B cell (primary cell): ENCODE measurements at regions not wholly inside any gene's neighbourhood (a gene's known extent, or its start where the extent isn't known, plus 50 kb on each side); places are given as distances from the start of the nearest gene placed in this dataset.
"Not testable (repeated sequence)": the region's sequence is repeated elsewhere in the genome, so short reads cannot be mapped to it uniquely, and the experiment has no call there.

Source experiments
- ATAC-seq: fragments of 200-7000 bp; cut with Tn5 transposase; one replicate; pipeline ENCODE4 v1.10.0; 2021; ENCODE audit warnings: low read depth, mild to moderate bottlenecking, moderate number of reproducible peaks, moderate library complexity
- CTCF ChIA-PET: fragments of 350-600 bp; sonication (Branson Sonifier 250); formaldehyde crosslinking; loops from one replicate; lab custom pipeline; 2021; ENCODE audit warnings: antibody characterized with exemption, inconsistent platforms; lab: Charles Lee
- POLR2A ChIA-PET: fragments of 350-600 bp; sonication (Branson Sonifier 250); formaldehyde crosslinking; loops from one replicate; lab custom pipeline; 2021; ENCODE audit warnings: antibody characterized with exemption; lab: Charles Lee
- DNase-seq: peaks from one replicate; pipeline ENCODE4 v3.0.0; 2013
- H2AFZ ChIP-seq: 2 replicates; pipeline ENCODE4 v1.6.1; 2012; ENCODE audit warnings: mild to moderate bottlenecking, low read depth, low read length; ENCODE audit not compliant: insufficient read depth, poor library complexity, severe bottlenecking
- H3K27ac ChIP-seq, 2 donors: 1 replicate in 1 of 2; 2 replicates in 1 of 2; pipeline ENCODE4 v1.5.1; 2012 to 2013; ENCODE audit warnings: low read length in 2 of 2, mild to moderate bottlenecking in 2 of 2, moderate library complexity in 1 of 2
- H3K27me3 ChIP-seq, 4 experiments: fragments of 200-600 bp in 1 of 4; sonication (generic) in 1 of 4; replicated peaks in 1 of 4; 1 replicate in 2 of 4; 2 replicates in 2 of 4; pipeline versions ENCODE4 v1.6.1 to v1.7.0; 2013 to 2016; ENCODE audit warnings: low read length in 3 of 4, mild to moderate bottlenecking in 2 of 4, mixed read lengths in 1 of 4, moderate library complexity in 1 of 4; ENCODE audit not compliant: insufficient read depth in 4 of 4, control insufficient read depth in 3 of 4; ENCODE audit errors: control extremely low read depth in 1 of 4
- H3K36me3 ChIP-seq, 2 experiments: replicated peaks in 1 of 2; 1 replicate in 1 of 2; 2 replicates in 1 of 2; pipeline versions ENCODE4 v1.6.1 to v1.7.1; 2013; ENCODE audit warnings: low read length in 1 of 2; ENCODE audit not compliant: insufficient read depth in 2 of 2, control insufficient read depth in 1 of 2; ENCODE audit errors: control extremely low read depth in 1 of 2, extremely low read depth in 1 of 2
- H3K4me1 ChIP-seq, 2 donors: fragments of 200-600 bp in 1 of 2; sonication (generic) in 1 of 2; 1 replicate in 1 of 2; 2 replicates in 1 of 2; pipeline versions ENCODE4 v1.5.1 to v1.6.1; 2013 to 2017; ENCODE audit warnings: low read length in 2 of 2; ENCODE audit not compliant: control insufficient read depth in 2 of 2, insufficient read depth in 2 of 2
- H3K4me2 ChIP-seq: replicated peaks from 2 replicates; pipeline ENCODE3; 2012; ENCODE audit warnings: mild to moderate bottlenecking, low read depth, low read length; ENCODE audit not compliant: poor library complexity, severe bottlenecking
- H3K4me3 ChIP-seq, 5 experiments: fragments of 200-600 bp in 1 of 5; sonication (generic) in 1 of 5; 1 replicate in 3 of 5; 2 replicates in 2 of 5; pipeline versions ENCODE4 v1.5.1 to v1.7.0; 2011 to 2016; ENCODE audit warnings: low read length in 4 of 5, mild to moderate bottlenecking in 4 of 5, low read depth in 2 of 5, control low read depth in 1 of 5, moderate library complexity in 1 of 5; ENCODE audit not compliant: insufficient read depth in 1 of 5; ENCODE audit errors: control extremely low read depth in 1 of 5, extremely low read depth in 1 of 5
- H3K79me2 ChIP-seq: fragments of 200-600 bp; sonication (generic); one replicate; pipeline ENCODE4 v1.6.0; 2016; ENCODE audit warnings: low read length; ENCODE audit not compliant: control insufficient read depth, insufficient read depth
- H3K9ac ChIP-seq: fragments of 200-600 bp; sonication (generic); 2 replicates; pipeline ENCODE4 v1.6.1; 2017; ENCODE audit warnings: mild to moderate bottlenecking, low read length, moderate library complexity
- H3K9me3 ChIP-seq, 3 donors: one replicate each; pipeline versions ENCODE4 v1.6.1 to v1.7.1; 2013; ENCODE audit warnings: low read length in 2 of 3; ENCODE audit not compliant: control insufficient read depth in 2 of 3, insufficient read depth in 1 of 3; ENCODE audit errors: control extremely low read depth in 1 of 3
- H4K20me1 ChIP-seq: 2 replicates; pipeline ENCODE4 v1.6.0; 2012; ENCODE audit warnings: mild to moderate bottlenecking, low read length; ENCODE audit not compliant: insufficient read depth, control insufficient read depth, poor library complexity, severe bottlenecking
- H3K27ac Mint-ChIP-seq: one replicate; pipeline ENCODE4 v1.8.0; 2021; ENCODE audit warnings: mixed read lengths
- H3K27me3 Mint-ChIP-seq: one replicate; pipeline ENCODE4 v1.8.0; 2021; ENCODE audit warnings: mixed read lengths
- H3K4me1 Mint-ChIP-seq: one replicate; pipeline ENCODE4 v1.8.0; 2021; ENCODE audit warnings: mixed read lengths
- H3K4me3 Mint-ChIP-seq: one replicate; pipeline ENCODE4 v1.8.0; 2021; ENCODE audit warnings: mixed read lengths
- H3K9me3 Mint-ChIP-seq: one replicate; pipeline ENCODE4 v1.8.0; 2022; ENCODE audit warnings: mixed read lengths; ENCODE audit not compliant: insufficient read depth
- EZH2 ChIP-seq: IDR thresholded peaks from 2 replicates; pipeline ENCODE4 v1.6.1; 2012; ENCODE audit warnings: borderline replicate concordance, low read depth, mild to moderate bottlenecking, moderate library complexity, low read length; ENCODE audit not compliant: insufficient read depth, poor library complexity, severe bottlenecking
- WGBS: methylation state at CpG from one replicate; pipeline ENCODE4 v1.1.5; 2013; ENCODE audit warnings: missing lambda C conversion rate; ENCODE audit not compliant: insufficient coverage; 5-methylcytosine and 5-hydroxymethylcytosine counted together
- intact Hi-C: fragments of 100-400 bp; cut with micrococcal nuclease; formaldehyde crosslinking; loops from one replicate; pipeline ENCODE4 v1.10.0; 2022
- TF ChIP-seq, protein P1 (sequence below): fragments of 200-600 bp; IDR thresholded peaks from one replicate; pipeline ENCODE4 v1.8.0; 2022; ENCODE audit warnings: antibody characterized with exemption, mild to moderate bottlenecking

DNA sequence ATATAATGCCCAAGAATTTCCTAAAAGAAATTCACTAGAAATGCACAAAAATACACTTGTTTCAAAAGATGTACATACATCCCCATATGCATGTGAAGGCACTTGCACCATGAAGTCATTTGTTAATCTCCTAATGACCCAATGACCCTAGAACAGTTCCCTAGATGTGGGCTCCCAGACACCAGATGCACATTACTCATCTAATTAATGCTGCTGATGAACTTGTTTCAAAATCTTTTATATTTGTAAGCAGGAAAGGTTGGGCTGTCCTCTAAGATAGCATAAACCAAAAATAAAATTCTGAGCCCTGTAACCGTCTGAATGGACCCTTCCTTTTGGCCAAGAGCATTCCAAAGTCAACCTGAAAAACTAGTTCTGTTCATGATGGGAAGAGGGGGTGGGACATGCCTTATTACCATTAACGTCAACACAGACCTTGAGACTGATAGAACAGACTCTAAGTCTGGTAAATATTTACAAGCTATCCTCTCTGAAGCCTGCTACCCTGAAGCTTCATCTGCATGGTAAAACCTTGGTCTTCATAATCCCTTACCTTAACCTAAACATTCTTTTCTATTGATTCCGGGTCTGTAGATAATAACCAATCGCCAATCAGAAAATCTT lies 91.0 kb upstream of the DAPK1 start:
- H3K4me2 ChIP-seq, result no peak overlapping the region
- H4K20me1 ChIP-seq, result no peaks in the 10 kb centered on the region
- POLR2A ChIA-PET, result no interaction called here
- H3K9me3 ChIP-seq, result no peaks in the 10 kb centered on the region
- WGBS, result no CpG with 5 or more reads among the region's 4 CpGs
- no peaks in the 10 kb centered on the region for H3K36me3 ChIP-seq
- H3K27me3 ChIP-seq, result no peaks in the 10 kb centered on the region
- no peak overlapping the region for H2AFZ ChIP-seq
- Mint-ChIP-seq H3K4me1 (no peaks in the 10 kb centered on the region), H3K27me3 (no peaks in the 10 kb centered on the region), H3K27ac (no peak overlapping the region), H3K9me3 (no peaks in the 10 kb centered on the region), H3K4me3 (no peak overlapping the region)
- CTCF ChIA-PET, result no interaction called here
- no peaks in the 10 kb centered on the region for H3K79me2 ChIP-seq
- H3K27ac ChIP-seq, result no peak overlapping the region
- TF ChIP-seq, protein P1, sequence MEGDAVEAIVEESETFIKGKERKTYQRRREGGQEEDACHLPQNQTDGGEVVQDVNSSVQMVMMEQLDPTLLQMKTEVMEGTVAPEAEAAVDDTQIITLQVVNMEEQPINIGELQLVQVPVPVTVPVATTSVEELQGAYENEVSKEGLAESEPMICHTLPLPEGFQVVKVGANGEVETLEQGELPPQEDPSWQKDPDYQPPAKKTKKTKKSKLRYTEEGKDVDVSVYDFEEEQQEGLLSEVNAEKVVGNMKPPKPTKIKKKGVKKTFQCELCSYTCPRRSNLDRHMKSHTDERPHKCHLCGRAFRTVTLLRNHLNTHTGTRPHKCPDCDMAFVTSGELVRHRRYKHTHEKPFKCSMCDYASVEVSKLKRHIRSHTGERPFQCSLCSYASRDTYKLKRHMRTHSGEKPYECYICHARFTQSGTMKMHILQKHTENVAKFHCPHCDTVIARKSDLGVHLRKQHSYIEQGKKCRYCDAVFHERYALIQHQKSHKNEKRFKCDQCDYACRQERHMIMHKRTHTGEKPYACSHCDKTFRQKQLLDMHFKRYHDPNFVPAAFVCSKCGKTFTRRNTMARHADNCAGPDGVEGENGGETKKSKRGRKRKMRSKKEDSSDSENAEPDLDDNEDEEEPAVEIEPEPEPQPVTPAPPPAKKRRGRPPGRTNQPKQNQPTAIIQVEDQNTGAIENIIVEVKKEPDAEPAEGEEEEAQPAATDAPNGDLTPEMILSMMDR, result no peak
- TF ChIP-seq EZH2, result no peak
- ATAC-seq, result no peak
- DNase-seq, result no peak
- H3K9ac ChIP-seq, result no peak overlapping the region
- intact Hi-C loops, result no loop called here
- H3K4me1 ChIP-seq, result no peaks in the 10 kb centered on the region
- H3K4me3 ChIP-seq, result no peak overlapping the region

DNA sequence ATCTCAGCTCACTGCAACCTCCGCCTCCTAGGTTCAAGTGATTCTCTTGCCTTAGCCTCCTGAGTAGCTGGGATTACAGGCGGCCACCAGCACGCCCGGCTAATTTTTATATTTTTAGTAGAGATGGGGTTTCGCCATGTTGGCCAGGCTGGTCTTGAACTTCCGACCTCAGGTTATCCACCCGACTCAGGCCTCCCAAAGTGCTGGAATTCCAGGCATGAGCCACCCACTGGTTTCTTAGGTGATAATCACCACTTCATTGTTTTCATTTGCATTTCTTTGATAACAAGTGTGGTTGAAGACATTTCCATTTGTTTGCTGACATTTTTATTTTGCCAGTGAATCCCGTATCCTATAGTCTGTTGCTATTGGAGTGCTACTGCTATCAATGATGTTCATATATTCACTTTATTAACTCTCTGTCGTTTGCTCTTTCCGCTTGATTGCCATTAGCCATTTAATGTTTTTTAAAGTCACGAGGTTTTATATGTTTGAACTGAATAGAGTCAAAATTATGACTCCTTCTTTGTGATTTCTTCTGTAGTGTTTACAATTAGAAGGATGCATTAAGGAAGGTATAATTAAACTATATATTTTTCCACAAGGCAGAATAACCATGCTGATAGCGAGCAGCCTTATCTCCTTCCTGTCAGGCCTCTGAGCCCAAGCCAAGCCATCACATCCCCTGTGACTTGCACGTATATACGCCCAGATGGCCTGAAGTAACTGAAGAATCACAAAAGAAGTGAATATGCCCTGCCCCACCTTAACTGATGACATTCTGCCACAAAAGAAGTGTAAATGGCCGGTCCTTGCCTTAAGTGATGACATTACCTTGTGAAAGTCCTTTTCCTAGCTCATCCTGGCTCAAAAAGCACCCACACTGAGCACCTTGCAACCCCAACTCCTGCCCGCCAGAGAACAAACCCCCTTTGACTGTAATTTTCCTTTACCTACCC lies 87.3 kb upstream of the DAPK1 start:
- CTCF ChIA-PET, H3K4me1 Mint-ChIP-seq, H3K27ac ChIP-seq, intact Hi-C loops, H4K20me1 ChIP-seq, H3K27me3 ChIP-seq, H3K36me3 ChIP-seq, H3K9ac ChIP-seq, H3K9me3 Mint-ChIP-seq, ATAC-seq, H2AFZ ChIP-seq, H3K27me3 Mint-ChIP-seq, DNase-seq, H3K4me3 Mint-ChIP-seq, H3K27ac Mint-ChIP-seq, H3K79me2 ChIP-seq, H3K4me2 ChIP-seq, H3K4me3 ChIP-seq, H3K4me1 ChIP-seq, POLR2A ChIA-PET, H3K9me3 ChIP-seq: not testable (repeated sequence)
- 98% methylated on average over 4 of the region's 16 CpGs for whole genome bisulfite sequencing
